ENCODE measurements at regions not wholly inside any gene's neighbourhood (a gene's known extent, or its start where the extent isn't known, plus 50 kb on each side); places are given as distances from the start of the nearest gene placed in this dataset.

DNA sequence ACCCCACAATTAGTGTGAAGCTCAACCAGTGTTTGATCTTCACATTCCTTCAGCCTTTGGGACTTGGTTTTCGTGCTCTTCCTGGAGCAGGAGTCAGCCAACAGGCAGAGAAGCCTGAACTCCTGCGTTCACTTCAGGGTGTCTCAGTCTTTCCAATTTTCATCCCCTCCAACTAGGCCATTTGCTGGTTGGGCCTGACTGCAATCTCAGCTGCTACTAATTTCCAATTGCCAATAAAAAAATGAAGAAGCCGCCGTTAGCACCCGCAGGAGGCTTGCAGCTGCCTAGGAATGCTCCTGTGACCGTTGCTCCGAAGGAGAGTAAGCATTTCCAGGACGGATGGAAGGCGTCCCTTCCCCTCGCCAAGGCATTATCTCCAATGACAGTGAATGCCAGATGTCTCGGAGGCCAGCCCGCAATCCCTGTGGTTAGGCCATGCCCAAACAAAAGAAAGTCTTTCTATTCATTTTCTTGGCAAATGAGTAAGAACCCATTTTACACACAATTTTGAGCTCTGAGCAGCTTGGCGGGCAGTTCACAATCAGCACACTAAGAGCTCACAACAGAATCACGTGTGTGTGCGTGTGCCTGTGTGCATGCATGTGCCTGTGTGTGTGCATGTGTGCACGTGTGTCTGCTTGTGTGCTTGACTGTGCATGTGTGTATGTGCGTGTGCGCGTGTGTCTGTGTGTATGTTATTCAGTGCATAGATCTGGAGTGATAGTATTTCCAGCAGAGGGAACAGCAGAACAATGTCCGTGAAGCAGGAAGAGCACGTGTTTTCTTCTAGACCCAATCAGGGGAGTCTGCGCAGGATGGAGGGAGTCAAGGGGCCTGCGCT lies 301.2 kb downstream of the SMOC2 start:
- H3K9me3 ChIP-seq = no peaks in the 10 kb centered on the region; the same call in 2 of the 3 replicates
- H3K4me1 ChIP-seq = no peaks in the 10 kb centered on the region
- no peak overlapping the region for H3K4me3 ChIP-seq
- POLR2A ChIA-PET = no interaction called here
- 59% methylated on average over 18 of the region's 23 CpGs for WGBS (ENCODE audit: missing lambda C conversion rate)
- no peak overlapping the region for H3K27ac ChIP-seq
- DNase-seq (ENCODE audit: low read depth in 1 of 2, low spot score in 1 of 2) = no peak
- TF ChIP-seq GATA3 (IDR thresholded peaks at IDR 0.05; ENCODE audit: borderline replicate concordance) = no peak
- no peak for TF ChIP-seq EHMT2 (IDR thresholded peaks at IDR 0.05; ENCODE audit: low read depth)
- TF ChIP-seq NFE2L2 (conservative IDR thresholded peaks at IDR 0.05; ENCODE audit: low read length) = no peak
- no peak for TF ChIP-seq FOSL2 (IDR thresholded peaks at IDR 0.05)
- no peak for TF ChIP-seq FOSL2 (CRISPR knock-in tag; IDR thresholded peaks at IDR 0.05)
- no peak for TF ChIP-seq MYC (IDR thresholded peaks at IDR 0.05; ENCODE audit: borderline replicate concordance, low read length)
- TF ChIP-seq HDAC2 (IDR thresholded peaks at IDR 0.05) = no peak
- no peak for TF ChIP-seq EHF (CRISPR knock-in tag; IDR thresholded peaks at IDR 0.05)
- no peak for TF ChIP-seq NPAS2 (CRISPR knock-in tag; IDR thresholded peaks at IDR 0.05; ENCODE audit: borderline replicate concordance)
- no peak for TF ChIP-seq SMC3 (IDR thresholded peaks at IDR 0.05)
- no peak for TF ChIP-seq RCOR1 (IDR thresholded peaks at IDR 0.05; ENCODE audit: low read depth, low read length)
- TF ChIP-seq, protein P1, sequence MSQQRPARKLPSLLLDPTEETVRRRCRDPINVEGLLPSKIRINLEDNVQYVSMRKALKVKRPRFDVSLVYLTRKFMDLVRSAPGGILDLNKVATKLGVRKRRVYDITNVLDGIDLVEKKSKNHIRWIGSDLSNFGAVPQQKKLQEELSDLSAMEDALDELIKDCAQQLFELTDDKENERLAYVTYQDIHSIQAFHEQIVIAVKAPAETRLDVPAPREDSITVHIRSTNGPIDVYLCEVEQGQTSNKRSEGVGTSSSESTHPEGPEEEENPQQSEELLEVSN (IDR thresholded peaks at IDR 0.05; ENCODE audit: borderline replicate concordance, low read depth) = no peak
- no peak for TF ChIP-seq KDM5A (IDR thresholded peaks at IDR 0.05)
- TF ChIP-seq, protein P2, sequence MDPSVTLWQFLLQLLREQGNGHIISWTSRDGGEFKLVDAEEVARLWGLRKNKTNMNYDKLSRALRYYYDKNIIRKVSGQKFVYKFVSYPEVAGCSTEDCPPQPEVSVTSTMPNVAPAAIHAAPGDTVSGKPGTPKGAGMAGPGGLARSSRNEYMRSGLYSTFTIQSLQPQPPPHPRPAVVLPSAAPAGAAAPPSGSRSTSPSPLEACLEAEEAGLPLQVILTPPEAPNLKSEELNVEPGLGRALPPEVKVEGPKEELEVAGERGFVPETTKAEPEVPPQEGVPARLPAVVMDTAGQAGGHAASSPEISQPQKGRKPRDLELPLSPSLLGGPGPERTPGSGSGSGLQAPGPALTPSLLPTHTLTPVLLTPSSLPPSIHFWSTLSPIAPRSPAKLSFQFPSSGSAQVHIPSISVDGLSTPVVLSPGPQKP (IDR thresholded peaks at IDR 0.05; ENCODE audit: low read depth, low read length) = no peak
- no peak for TF ChIP-seq TP53 (CRISPR knock-in tag; IDR thresholded peaks at IDR 0.05)
- TF ChIP-seq, protein P3, sequence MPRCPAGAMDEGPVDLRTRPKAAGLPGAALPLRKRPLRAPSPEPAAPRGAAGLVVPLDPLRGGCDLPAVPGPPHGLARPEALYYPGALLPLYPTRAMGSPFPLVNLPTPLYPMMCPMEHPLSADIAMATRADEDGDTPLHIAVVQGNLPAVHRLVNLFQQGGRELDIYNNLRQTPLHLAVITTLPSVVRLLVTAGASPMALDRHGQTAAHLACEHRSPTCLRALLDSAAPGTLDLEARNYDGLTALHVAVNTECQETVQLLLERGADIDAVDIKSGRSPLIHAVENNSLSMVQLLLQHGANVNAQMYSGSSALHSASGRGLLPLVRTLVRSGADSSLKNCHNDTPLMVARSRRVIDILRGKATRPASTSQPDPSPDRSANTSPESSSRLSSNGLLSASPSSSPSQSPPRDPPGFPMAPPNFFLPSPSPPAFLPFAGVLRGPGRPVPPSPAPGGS (IDR thresholded peaks at IDR 0.05) = no peak
- TF ChIP-seq ZNF302 (CRISPR knock-in tag; IDR thresholded peaks at IDR 0.05) = no peak
- no peak for TF ChIP-seq RAD21 (conservative IDR thresholded peaks at IDR 0.05 in 1 of 2, IDR thresholded peaks at IDR 0.05 in 1 of 2)
- no peak for TF ChIP-seq HOXB5 (CRISPR knock-in tag; IDR thresholded peaks at IDR 0.05)
- TF ChIP-seq TFCP2L1 (CRISPR knock-in tag; IDR thresholded peaks at IDR 0.05) = no peak
- no peak for ATAC-seq
- H3K4me2 ChIP-seq = no peak overlapping the region
- FAIRE-seq = no peak
- CTCF ChIA-PET = no interaction called here

DNA sequence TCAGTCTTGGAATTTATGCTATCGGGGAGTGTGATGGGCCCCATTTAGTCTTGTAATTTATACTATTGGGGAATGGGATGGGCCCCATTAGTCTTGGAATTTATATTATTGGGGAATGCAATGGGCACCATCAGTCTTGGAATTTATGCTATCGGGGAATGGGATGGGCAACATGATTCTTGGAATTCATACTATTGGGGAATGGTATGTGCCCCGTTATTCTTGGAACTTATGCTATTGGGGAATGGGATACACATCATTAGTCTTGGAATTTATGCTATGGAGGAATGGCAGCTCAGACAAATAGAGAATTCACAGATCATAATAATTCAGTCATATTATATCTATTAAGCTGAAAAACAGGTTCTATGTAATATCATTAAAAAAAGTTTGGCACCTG lies 300.3 kb downstream of the SMOC2 start:
- Histone ChIP-seq H3K27ac (no peak overlapping the region), H3K9me3 (no peaks in the 10 kb centered on the region; the same call in 2 of the 3 replicates), H3K4me1 (no peaks in the 10 kb centered on the region), H3K4me2 (no peak overlapping the region), H3K4me3 (no peak overlapping the region)
- ChIA-PET POLR2A (no interaction called here), CTCF (no interaction called here)
- FAIRE-seq = no peak
- DNase-seq (ENCODE audit: low read depth in 1 of 2, low spot score in 1 of 2) = no peak
- no peak for TF ChIP-seq MYC (IDR thresholded peaks at IDR 0.05; ENCODE audit: borderline replicate concordance, low read length)
- no peak for TF ChIP-seq SREBF2 (IDR thresholded peaks at IDR 0.05)
- no peak for TF ChIP-seq ZSCAN20 (CRISPR knock-in tag; IDR thresholded peaks at IDR 0.05)
- no peak for TF ChIP-seq JUN (IDR thresholded peaks at IDR 0.05)
- TF ChIP-seq ZC3H11A (IDR thresholded peaks at IDR 0.05) = no peak
- no peak for TF ChIP-seq BHLHE40 (IDR thresholded peaks at IDR 0.05; ENCODE audit: low read depth, low read length)
- no peak for TF ChIP-seq TP53 (CRISPR knock-in tag; IDR thresholded peaks at IDR 0.05)
- no peak for TF ChIP-seq FOSB (CRISPR knock-in tag; IDR thresholded peaks at IDR 0.05)
- no peak for TF ChIP-seq RARB (CRISPR knock-in tag; IDR thresholded peaks at IDR 0.05)
- TF ChIP-seq CBX8 (IDR thresholded peaks at IDR 0.05) = no peak
- TF ChIP-seq HEYL (CRISPR knock-in tag; IDR thresholded peaks at IDR 0.05) = no peak
- TF ChIP-seq CHD4 (IDR thresholded peaks at IDR 0.05; ENCODE audit: borderline replicate concordance) = no peak
- ATAC-seq = no peak
- WGBS (ENCODE audit: missing lambda C conversion rate) = 51% methylated on average over 3 of the region's 3 CpGs

Measured in A549 (cell line).